HEK293 (cell line): ENCODE measurements at regions not wholly inside any gene's neighbourhood (a gene's known extent, or its start where the extent isn't known, plus 50 kb on each side); places are given as distances from the start of the nearest gene placed in this dataset.

Source experiments
- CTCF ChIA-PET: fragments of 350-600 bp; formaldehyde crosslinking; extraction: SDS; loops from one replicate; lab custom pipeline; 2021; ENCODE audit warnings: antibody characterized with exemption; lab: Yijun Ruan, JAX
- POLR2A ChIA-PET: fragments of 300-600 bp; formaldehyde crosslinking; extraction: SDS; loops from one replicate; lab custom pipeline; 2020; ENCODE audit warnings: antibody characterized with exemption, inconsistent platforms; lab: Yijun Ruan, JAX
- H3K27ac ChIP-seq: fragments of 200-500 bp; sonication (Bioruptor generic); 2 replicates; pipeline ENCODE4 v1.5.1; 2014; ENCODE audit warnings: low read depth, low read length, control low read depth, inconsistent platforms; ENCODE audit errors: extremely low read depth
- H3K36me3 ChIP-seq, 2 experiments: fragments of 200-500 bp in 1 of 2; sonication (Bioruptor generic) in 1 of 2; 1 replicate in 1 of 2; 2 replicates in 1 of 2; pipeline ENCODE4 v1.5.1; 2014 to 2017; ENCODE audit warnings: inconsistent platforms in 2 of 2, low read length in 2 of 2; ENCODE audit not compliant: control insufficient read depth in 2 of 2, insufficient read depth in 1 of 2
- H3K4me1 ChIP-seq: fragments of 200-500 bp; sonication (Bioruptor generic); 2 replicates; pipeline ENCODE4 v1.5.1; 2014; ENCODE audit warnings: mild to moderate bottlenecking, low read length, inconsistent platforms; ENCODE audit not compliant: control insufficient read depth, insufficient read depth
- H3K4me3 ChIP-seq: 2 replicates; pipeline ENCODE4 v1.5.1; 2011; ENCODE audit warnings: low read depth, mild to moderate bottlenecking, control low read depth, low read length, moderate library complexity
- H3K9me3 ChIP-seq: fragments of 200-500 bp; sonication (Bioruptor generic); 2 replicates; pipeline ENCODE4 v1.5.1; 2014; ENCODE audit warnings: low read depth, low read length, inconsistent platforms; ENCODE audit not compliant: control insufficient read depth, insufficient read depth
- GLIS2 ChIP-seq: fragments of 450-650 bp; formaldehyde crosslinking; IDR thresholded peaks from 2 replicates; pipeline ENCODE4 v1.5.1; 2016; ENCODE audit warnings: missing biosample characterization, missing genetic modification characterization
- INSM2 ChIP-seq: fragments of 450-650 bp; formaldehyde crosslinking; IDR thresholded peaks from 2 replicates; pipeline ENCODE4 v1.5.1; 2016; ENCODE audit warnings: missing biosample characterization, missing genetic modification characterization
- MEIS1 ChIP-seq: sonication (generic); formaldehyde crosslinking; IDR thresholded peaks from 2 replicates; pipeline ENCODE4 v1.8.1; 2022; ENCODE audit warnings: missing genetic modification reagents, mild to moderate bottlenecking, borderline replicate concordance
- ZBTB1 ChIP-seq: fragments of 450-650 bp; formaldehyde crosslinking; IDR thresholded peaks from 2 replicates; pipeline ENCODE4 v1.5.1; 2016; ENCODE audit warnings: missing biosample characterization, missing genetic modification characterization
- ZBTB21 ChIP-seq: fragments of 450-650 bp; formaldehyde crosslinking; IDR thresholded peaks from 2 replicates; pipeline ENCODE4 v1.5.1; 2017; ENCODE audit warnings: missing biosample characterization, missing genetic modification characterization
- ZBTB48 ChIP-seq: fragments of 450-650 bp; formaldehyde crosslinking; IDR thresholded peaks from 2 replicates; pipeline ENCODE4 v1.5.1; 2016; ENCODE audit warnings: missing biosample characterization, missing genetic modification characterization
- ZFP37 ChIP-seq: fragments of 450-650 bp; formaldehyde crosslinking; IDR thresholded peaks from 2 replicates; pipeline ENCODE4 v1.5.1; 2016; ENCODE audit warnings: missing biosample characterization, missing genetic modification characterization
- ZFP41 ChIP-seq: fragments of 450-650 bp; formaldehyde crosslinking; IDR thresholded peaks from 2 replicates; pipeline ENCODE4 v1.5.1; 2016; ENCODE audit warnings: missing biosample characterization, missing genetic modification characterization, borderline replicate concordance
- ZNF2 ChIP-seq: fragments of 450-650 bp; formaldehyde crosslinking; IDR thresholded peaks from 2 replicates; pipeline ENCODE4 v1.5.1; 2016; ENCODE audit warnings: missing biosample characterization, missing genetic modification characterization
- ZNF335 ChIP-seq: fragments of 450-650 bp; formaldehyde crosslinking; conservative IDR thresholded peaks from 2 replicates; pipeline ENCODE4 v1.5.1; 2016; ENCODE audit warnings: missing biosample characterization, missing genetic modification characterization
- ZNF391 ChIP-seq: fragments of 450-650 bp; formaldehyde crosslinking; IDR thresholded peaks from 2 replicates; pipeline ENCODE4 v1.5.1; 2016; ENCODE audit warnings: low read depth, missing biosample characterization, missing genetic modification characterization, borderline replicate concordance
- ZNF398 ChIP-seq: fragments of 450-650 bp; formaldehyde crosslinking; IDR thresholded peaks from 2 replicates; pipeline ENCODE4 v1.5.1; 2017; ENCODE audit warnings: missing biosample characterization, missing genetic modification characterization
- ZNF560 ChIP-seq: fragments of 450-650 bp; formaldehyde crosslinking; IDR thresholded peaks from 2 replicates; pipeline ENCODE4 v1.5.1; 2017; ENCODE audit warnings: missing biosample characterization, missing genetic modification characterization, borderline replicate concordance
- ZNF585B ChIP-seq: fragments of 450-650 bp; formaldehyde crosslinking; IDR thresholded peaks from 2 replicates; pipeline ENCODE4 v1.5.1; 2016; ENCODE audit warnings: missing biosample characterization, missing genetic modification characterization
- ZNF596 ChIP-seq: fragments of 450-650 bp; IDR thresholded peaks from 2 replicates; pipeline ENCODE4 v1.5.0; 2018; ENCODE audit warnings: missing biosample characterization, mild to moderate bottlenecking, missing genetic modification characterization, moderate library complexity
- ZNF677 ChIP-seq: fragments of 450-650 bp; IDR thresholded peaks from 2 replicates; pipeline ENCODE4 v1.5.0; 2018; ENCODE audit warnings: missing biosample characterization, mild to moderate bottlenecking, missing genetic modification characterization, moderate library complexity
- ZNF777 ChIP-seq: fragments of 450-650 bp; formaldehyde crosslinking; IDR thresholded peaks from 2 replicates; pipeline ENCODE4 v1.5.1; 2017; ENCODE audit warnings: missing biosample characterization, missing genetic modification characterization, borderline replicate concordance
- ZNF830 ChIP-seq: fragments of 450-650 bp; IDR thresholded peaks from 2 replicates; pipeline ENCODE4 v1.5.0; 2018; ENCODE audit warnings: missing biosample characterization, missing genetic modification characterization, low read depth, mild to moderate bottlenecking, moderate library complexity

- ChIA-PET POLR2A (interaction anchor here (1.4 kb wide), 1 partner anchor 64 kb away, joined by 8 read pairs; the partner anchor contains the start of gene ID4), CTCF (interaction anchor here (1.4 kb wide), 1 partner anchor 15 kb away, joined by 4 read pairs; no protein-coding TSS in a partner anchor)
- no peaks in the 10 kb centered on the region for H3K9me3 ChIP-seq
- H3K4me3 ChIP-seq = no peak overlapping the region
- H3K27ac ChIP-seq = no peak overlapping the region
- H3K4me1 ChIP-seq = no peaks in the 10 kb centered on the region
- no peaks in the 10 kb centered on the region for H3K36me3 ChIP-seq
- no peak for TF ChIP-seq ZNF560 (tag by site-specific recombination)
- no peak for TF ChIP-seq GLIS2 (tag by site-specific recombination)
- TF ChIP-seq ZNF677 (tag by site-specific recombination) = peak; percentile 87
- no peak for TF ChIP-seq ZBTB48 (tag by site-specific recombination)
Observed at GRCh38 chr6:19772891-19773290, 64.3 kb upstream of the ID4 start.

- H3K27ac ChIP-seq = no peak overlapping the region
- H3K36me3 ChIP-seq = no peaks in the 10 kb centered on the region
- no peaks in the 10 kb centered on the region for H3K9me3 ChIP-seq
- ChIA-PET POLR2A (interaction anchor here (0.5 to 1.2 kb wide), 2 partner anchors 54 to 56 kb away, joined by 3 to 4 read pairs; partner anchors contain the start of gene ID4), CTCF (no interaction called here)
- no peak overlapping the region for H3K4me3 ChIP-seq
- TF ChIP-seq INSM2 (no peak), ZNF596 (tag by site-specific recombination) (no peak), ZNF398 (tag by site-specific recombination) (no peak), MEIS1 (CRISPR knock-in tag) (no peak), ZBTB21 (no peak), ZNF830 (tag by site-specific recombination) (no peak), ZNF777 (tag by site-specific recombination) (no peak), ZFP37 (no peak), ZNF2 (tag by site-specific recombination) (no peak), ZNF585B (tag by site-specific recombination) (no peak), ZNF391 (no peak)
- TF ChIP-seq, all 188 proteins: peak for 0
- H3K4me1 ChIP-seq = no peaks in the 10 kb centered on the region
Observed at GRCh38 chr6:19781269-19781668, 55.9 kb upstream of the ID4 start.

- CTCF ChIA-PET = no interaction called here
Observed at GRCh38 chr6:19782588-19782987, 54.6 kb upstream of the ID4 start.

More at GRCh38 chr6:19782588-19782987, 54.6 kb upstream of the ID4 start:
- Histone ChIP-seq H3K36me3 (no peaks in the 10 kb centered on the region), H3K4me1 (no peaks in the 10 kb centered on the region), H3K9me3 (no peaks in the 10 kb centered on the region), H3K27ac (no peak overlapping the region), H3K4me3 (no peak overlapping the region)
- TF ChIP-seq ZNF335 = no peak
- TF ChIP-seq ZBTB1 (tag by site-specific recombination) = no peak
- TF ChIP-seq ZFP41 (tag by site-specific recombination) = no peak
- POLR2A ChIA-PET = interaction anchor here (1.4 kb wide), 1 partner anchor 55 kb away, joined by 3 read pairs; the partner anchor contains the start of gene ID4
